Cardiac muscle cell (in vitro differentiated cells and primary cell): ENCODE measurements at regions not wholly inside any gene's neighbourhood (a gene's known extent, or its start where the extent isn't known, plus 50 kb on each side); places are given as distances from the start of the nearest gene placed in this dataset.
"Not testable (repeated sequence)": the region's sequence is repeated elsewhere in the genome, so short reads cannot be mapped to it uniquely, and the experiment has no call there.

ENCODE experiments used
- DNase-seq, 2 donors: peaks; one replicate each; pipeline versions ENCODE4 v3.0.0 to v3.0.0-alpha.2; 2010 to 2017; ENCODE audit warnings: low read depth in 1 of 2, low spot score in 1 of 2
- H3K27ac ChIP-seq: fragments of 200-600 bp; sonication (generic); 2 replicates; pipeline ENCODE4 v1.5.1; 2016
- H3K27me3 ChIP-seq: fragments of 200-600 bp; sonication (generic); 2 replicates; pipeline ENCODE4 v1.6.0; 2016; ENCODE audit warnings: control low read depth
- H3K36me3 ChIP-seq: fragments of 200-600 bp; sonication (generic); 2 replicates; pipeline ENCODE4 v1.5.1; 2016; ENCODE audit warnings: control low read depth
- H3K4me1 ChIP-seq: fragments of 200-600 bp; sonication (generic); 2 replicates; pipeline ENCODE4 v1.8.1; 2017; ENCODE audit warnings: low read depth, mild to moderate bottlenecking, mixed run types
- H3K4me3 ChIP-seq: fragments of 200-600 bp; sonication (generic); 2 replicates; pipeline ENCODE4 v1.5.1; 2016; ENCODE audit warnings: mild to moderate bottlenecking
- H3K9me3 ChIP-seq: fragments of 200-600 bp; sonication (generic); 2 replicates; pipeline ENCODE4 v1.5.1; 2017; ENCODE audit warnings: low read depth, mild to moderate bottlenecking, control low read depth
- CTCF ChIP-seq: IDR thresholded peaks from 2 replicates; pipeline ENCODE4 v1.5.1; 2012; ENCODE audit warnings: low read depth, mild to moderate bottlenecking, low read length

GRCh38 chr16:5187402-5187952 lies 89.9 kb upstream of the EEF2KMT start:
- H3K4me1 ChIP-seq = no peaks in the 10 kb centered on the region
- no peak for TF ChIP-seq CTCF

GRCh38 chr16:5186381-5186903 lies 88.8 kb upstream of the EEF2KMT start:
- Histone ChIP-seq H3K9me3 (no peaks in the 10 kb centered on the region), H3K27me3 (no peaks in the 10 kb centered on the region), H3K4me1 (no peaks in the 10 kb centered on the region), H3K27ac (no peak overlapping the region), H3K36me3 (no peaks in the 10 kb centered on the region), H3K4me3 (no peak overlapping the region)
- no peak for TF ChIP-seq CTCF
- no peak for DNase-seq

More at GRCh38 chr16:5187402-5187952, 89.9 kb upstream of the EEF2KMT start:
- Histone ChIP-seq H3K4me3 (no peak overlapping the region), H3K27ac (no peak overlapping the region), H3K27me3 (no peaks in the 10 kb centered on the region), H3K36me3 (no peaks in the 10 kb centered on the region), H3K9me3 (no peaks in the 10 kb centered on the region)
- no peak for DNase-seq

- Histone ChIP-seq H3K27ac (no peak overlapping the region), H3K4me1 (no peaks in the 10 kb centered on the region), H3K9me3 (no peaks in the 10 kb centered on the region), H3K27me3 (no peaks in the 10 kb centered on the region), H3K4me3 (no peak overlapping the region), H3K36me3 (no peaks in the 10 kb centered on the region)
- DNase-seq = peak in 1 of 2 donors; percentile 42
- no peak for TF ChIP-seq CTCF
Observed at GRCh38 chr16:5176505-5176904, 78.9 kb upstream of the EEF2KMT start.

- Histone ChIP-seq H3K27ac (no peak overlapping the region), H3K4me1 (no peaks in the 10 kb centered on the region), H3K27me3 (no peaks in the 10 kb centered on the region), H3K9me3 (no peaks in the 10 kb centered on the region), H3K4me3 (no peak overlapping the region), H3K36me3 (no peaks in the 10 kb centered on the region)
- TF ChIP-seq CTCF = no peak
- DNase-seq = no peak
Observed at GRCh38 chr16:5175266-5175665, 77.7 kb upstream of the EEF2KMT start.

- Histone ChIP-seq H3K4me1 (peaks cover 3% of the 10 kb centered on the region), H3K9me3 (no peaks in the 10 kb centered on the region), H3K4me3 (no peak overlapping the region), H3K27ac (no peak overlapping the region), H3K27me3 (no peaks in the 10 kb centered on the region), H3K36me3 (no peaks in the 10 kb centered on the region)
- TF ChIP-seq CTCF = no peak
- no peak for DNase-seq
Observed at GRCh38 chr16:5166486-5166885, 68.9 kb upstream of the EEF2KMT start.

GRCh38 chr16:5165429-5165828 lies 67.8 kb upstream of the EEF2KMT start:
- not testable (repeated sequence) for H3K27ac ChIP-seq, H3K4me1 ChIP-seq, H3K27me3 ChIP-seq, DNase-seq, H3K36me3 ChIP-seq, H3K4me3 ChIP-seq, H3K9me3 ChIP-seq

- not testable (repeated sequence) for DNase-seq, H3K36me3 ChIP-seq, H3K9me3 ChIP-seq, H3K4me3 ChIP-seq, H3K27me3 ChIP-seq, H3K27ac ChIP-seq, H3K4me1 ChIP-seq
Observed at GRCh38 chr16:5162801-5163200, 65.2 kb upstream of the EEF2KMT start.

DNA sequence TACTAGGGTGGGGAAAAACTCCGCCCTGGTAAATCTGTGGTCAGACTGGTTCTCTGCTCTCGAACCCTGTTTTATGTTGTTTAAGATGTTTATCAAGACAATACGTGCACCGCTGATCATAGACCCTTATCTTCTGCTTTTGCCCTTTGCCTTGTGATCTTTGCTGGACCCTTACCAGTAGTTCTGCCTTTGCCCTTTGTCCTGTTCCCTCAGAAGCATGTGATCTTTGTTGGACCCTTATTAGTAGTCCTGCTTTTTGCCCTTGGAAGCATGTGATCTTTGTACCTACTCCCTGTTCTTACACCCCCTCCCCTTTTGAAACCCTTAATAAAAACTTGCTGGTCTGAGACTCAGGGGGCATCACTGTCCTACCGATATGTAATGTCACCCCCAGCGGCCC lies 64.3 kb upstream of the EEF2KMT start:
- H3K4me3 ChIP-seq, DNase-seq, H3K4me1 ChIP-seq, H3K36me3 ChIP-seq, H3K9me3 ChIP-seq, H3K27ac ChIP-seq, H3K27me3 ChIP-seq: not testable (repeated sequence)

DNA sequence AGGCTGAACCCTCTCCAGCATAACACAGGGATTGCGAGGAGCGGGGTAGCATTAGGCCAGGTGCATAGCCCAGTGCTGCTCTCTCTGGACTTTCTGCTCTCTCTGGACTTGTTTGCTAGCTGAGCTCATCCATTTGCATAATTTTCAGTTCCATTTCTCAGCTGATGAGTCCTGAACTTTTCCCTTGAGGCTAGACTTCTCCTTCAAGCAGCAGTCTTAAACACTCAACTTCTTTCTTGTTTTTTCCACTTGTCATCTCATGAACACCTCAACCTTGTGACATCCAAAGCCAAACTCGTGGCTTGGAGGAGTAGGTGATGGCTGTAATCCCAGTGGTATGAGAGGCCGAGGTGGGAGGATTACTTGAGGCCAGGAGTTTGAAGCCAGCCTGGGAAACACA lies 62.4 kb upstream of the EEF2KMT start:
- H3K9me3 ChIP-seq, H3K27ac ChIP-seq, H3K4me3 ChIP-seq, DNase-seq, H3K36me3 ChIP-seq, H3K4me1 ChIP-seq, H3K27me3 ChIP-seq: not testable (repeated sequence)
